Choroid plexus epithelial cell (primary cell): ENCODE measurements at regions not wholly inside any gene's neighbourhood (a gene's known extent, or its start where the extent isn't known, plus 50 kb on each side); places are given as distances from the start of the nearest gene placed in this dataset.

ENCODE experiments used
- DNase-seq: peaks from one replicate; pipeline ENCODE4 v3.0.0-alpha.2; 2010; ENCODE audit warnings: low read depth
- H3K4me3 ChIP-seq: 2 replicates; pipeline ENCODE4 v1.5.1; 2011; ENCODE audit warnings: low read depth, mild to moderate bottlenecking, control low read depth, low read length, moderate library complexity
- TF ChIP-seq, protein P1 (sequence below): conservative IDR thresholded peaks from 2 replicates; pipeline ENCODE4 v1.5.1; 2011; ENCODE audit warnings: low read depth, mild to moderate bottlenecking, control low read depth, inconsistent platforms, low read length, moderate library complexity

DNA sequence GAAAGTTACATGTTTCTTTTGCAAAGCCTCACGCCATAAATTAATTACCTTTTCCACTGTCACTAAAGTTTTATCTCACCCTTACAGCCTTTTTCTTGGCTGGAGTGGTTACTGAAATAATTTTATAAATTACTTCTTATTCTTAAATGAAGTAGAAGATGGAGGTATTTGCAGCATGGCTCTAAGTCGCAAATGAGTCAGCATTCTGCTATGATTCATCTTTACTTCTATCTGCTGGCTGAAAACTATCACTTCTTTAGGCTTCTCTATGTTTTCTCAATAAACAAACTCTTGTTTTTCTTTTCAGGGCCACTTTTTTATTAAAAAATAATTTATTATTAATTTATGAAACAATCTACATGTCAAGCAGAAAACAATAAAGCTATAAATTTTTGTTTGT lies 210.2 kb upstream of the GYPA start:
- peak; percentile 68 for DNase-seq

DNA sequence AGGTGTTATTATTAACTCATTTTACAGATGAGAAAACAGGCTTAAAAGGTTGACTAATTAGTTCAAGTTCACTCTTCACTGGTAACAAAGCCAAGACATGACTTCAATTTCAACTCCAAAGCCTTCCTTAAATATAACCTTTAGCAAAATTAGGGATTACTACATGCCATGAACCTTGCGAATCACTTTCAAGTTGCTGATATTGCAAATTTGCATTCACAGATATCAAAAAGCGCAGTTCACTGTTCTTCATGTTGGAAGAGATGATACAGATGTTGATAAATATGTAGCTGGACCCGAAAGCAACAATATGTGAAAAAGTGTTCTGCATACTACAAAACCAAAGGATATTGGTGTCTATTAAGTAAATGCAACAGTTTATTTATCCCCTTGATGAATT lies 210.8 kb upstream of the GYPA start:
- no peak for DNase-seq
- H3K4me3 ChIP-seq = no peak overlapping the region
- TF ChIP-seq, protein P1, sequence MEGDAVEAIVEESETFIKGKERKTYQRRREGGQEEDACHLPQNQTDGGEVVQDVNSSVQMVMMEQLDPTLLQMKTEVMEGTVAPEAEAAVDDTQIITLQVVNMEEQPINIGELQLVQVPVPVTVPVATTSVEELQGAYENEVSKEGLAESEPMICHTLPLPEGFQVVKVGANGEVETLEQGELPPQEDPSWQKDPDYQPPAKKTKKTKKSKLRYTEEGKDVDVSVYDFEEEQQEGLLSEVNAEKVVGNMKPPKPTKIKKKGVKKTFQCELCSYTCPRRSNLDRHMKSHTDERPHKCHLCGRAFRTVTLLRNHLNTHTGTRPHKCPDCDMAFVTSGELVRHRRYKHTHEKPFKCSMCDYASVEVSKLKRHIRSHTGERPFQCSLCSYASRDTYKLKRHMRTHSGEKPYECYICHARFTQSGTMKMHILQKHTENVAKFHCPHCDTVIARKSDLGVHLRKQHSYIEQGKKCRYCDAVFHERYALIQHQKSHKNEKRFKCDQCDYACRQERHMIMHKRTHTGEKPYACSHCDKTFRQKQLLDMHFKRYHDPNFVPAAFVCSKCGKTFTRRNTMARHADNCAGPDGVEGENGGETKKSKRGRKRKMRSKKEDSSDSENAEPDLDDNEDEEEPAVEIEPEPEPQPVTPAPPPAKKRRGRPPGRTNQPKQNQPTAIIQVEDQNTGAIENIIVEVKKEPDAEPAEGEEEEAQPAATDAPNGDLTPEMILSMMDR = no peak

More for the DNA sequence above, 210.2 kb upstream of the GYPA start:
- no peak overlapping the region for H3K4me3 ChIP-seq
- TF ChIP-seq, protein P1 = no peak

DNA sequence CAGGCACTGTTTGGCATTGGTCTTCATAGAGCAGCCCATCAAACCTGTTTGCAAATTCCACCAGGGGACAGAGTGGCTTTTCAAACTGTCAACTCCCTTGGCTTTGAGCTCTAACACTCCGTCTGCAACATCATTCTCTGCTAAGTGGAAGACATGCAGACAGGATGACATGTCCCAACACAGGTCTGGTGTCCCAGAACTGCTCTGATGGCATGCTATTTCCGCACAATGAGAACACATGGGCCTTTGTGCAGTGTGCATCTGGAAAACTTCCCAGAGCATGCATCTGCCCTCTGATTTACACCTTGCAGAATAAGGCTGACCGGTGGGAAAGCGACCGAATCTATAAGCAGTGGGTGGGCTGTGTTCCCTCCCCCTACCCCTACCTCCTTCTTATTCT lies 212.8 kb upstream of the GYPA start:
- H3K4me3 ChIP-seq = no peak overlapping the region
- TF ChIP-seq, protein P1 = no peak
- DNase-seq = no peak

DNA sequence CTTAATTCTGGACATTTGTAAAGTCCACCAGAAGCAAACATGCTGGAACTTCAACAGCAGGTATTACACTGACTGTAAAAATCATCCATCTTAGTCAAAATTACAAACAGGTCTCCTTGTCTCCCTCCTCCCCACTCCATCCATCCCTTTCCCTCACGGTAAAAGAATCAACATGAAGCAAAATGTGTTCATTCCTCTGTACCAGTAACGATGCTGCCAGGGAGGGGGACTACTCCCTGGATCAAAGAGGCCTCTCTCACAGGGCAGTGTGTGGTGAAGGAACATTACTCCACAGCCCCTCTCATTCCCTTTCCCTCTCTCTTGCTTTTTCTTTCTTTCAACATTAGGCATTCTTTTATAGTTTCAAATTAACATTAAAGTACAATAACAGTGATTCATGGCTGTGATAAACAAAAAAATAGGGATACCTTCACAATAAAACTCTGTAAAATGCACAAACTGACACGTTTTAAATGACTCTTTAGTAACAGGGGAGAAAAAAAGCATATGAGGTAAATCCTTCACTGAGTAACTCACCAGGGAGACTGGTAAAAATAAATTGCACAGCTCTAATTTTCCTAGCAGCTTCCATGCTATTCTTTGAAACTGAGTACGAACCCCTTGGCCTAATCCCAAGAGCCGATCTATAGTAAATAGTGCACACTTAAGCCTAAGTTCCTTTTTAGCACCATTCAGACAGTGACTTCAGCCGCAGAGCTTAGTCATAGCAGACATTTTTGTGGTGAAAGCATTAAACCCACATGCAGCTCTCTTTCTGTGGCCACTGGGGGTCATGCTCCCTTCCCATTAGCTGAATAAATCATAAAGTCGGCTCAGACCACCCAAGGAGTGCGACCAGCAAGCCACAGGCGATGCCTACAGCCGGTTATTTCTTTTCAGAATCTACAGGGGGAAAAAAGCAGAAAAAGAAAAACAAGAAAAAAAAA lies 215.6 kb upstream of the GYPA start:
- peak; percentile 99 for DNase-seq
- H3K4me3 ChIP-seq = no peak overlapping the region
- TF ChIP-seq, protein P1 = peak; percentile 27

DNA sequence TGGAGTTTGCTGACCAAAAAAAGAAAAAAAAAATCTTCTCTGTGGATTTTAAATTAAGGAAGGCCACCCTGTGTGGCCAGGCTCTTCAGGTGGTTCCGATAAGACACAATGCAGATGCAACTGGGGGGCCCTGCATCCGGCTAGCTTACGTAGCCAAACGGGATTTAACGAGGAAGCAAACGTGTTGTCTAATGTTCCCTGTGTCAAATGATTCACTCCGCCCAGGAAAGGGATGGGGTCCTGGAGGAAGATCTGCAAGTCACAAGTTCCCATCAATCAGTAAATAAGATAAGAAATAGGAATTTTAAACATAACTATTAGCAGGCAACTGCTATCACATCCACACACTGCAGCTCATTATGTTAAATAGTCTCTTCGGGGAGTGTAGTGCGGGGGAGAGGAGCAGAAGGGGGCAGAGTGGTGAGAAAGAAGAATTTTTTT lies 216.4 kb upstream of the GYPA start:
- H3K4me3 ChIP-seq = no peak overlapping the region
- TF ChIP-seq, protein P1 = peak; percentile 11
- DNase-seq = peak; percentile 16

DNA sequence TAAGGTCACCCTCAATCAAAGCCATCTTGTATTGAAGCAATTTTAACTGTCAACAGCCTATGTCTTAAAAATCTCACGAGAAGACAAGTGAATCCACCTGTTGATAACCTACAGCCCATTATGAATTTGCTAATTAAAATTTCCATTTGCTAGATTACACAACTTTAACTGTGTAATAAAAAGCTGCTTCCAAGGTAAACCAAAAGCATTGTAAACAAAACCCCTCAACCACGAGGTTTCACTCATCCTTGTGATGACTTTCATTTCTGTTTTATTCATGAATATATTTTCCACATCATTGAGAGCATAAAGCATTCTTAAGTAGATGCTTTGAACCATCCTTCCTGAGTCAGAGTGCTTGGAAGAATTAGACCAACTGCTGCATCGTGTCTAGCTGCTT lies 217.5 kb upstream of the GYPA start:
- TF ChIP-seq, protein P1 = no peak
- DNase-seq = peak; percentile 23
- H3K4me3 ChIP-seq = no peak overlapping the region
